ENCODE measurements at regions not wholly inside any gene's neighbourhood (a gene's known extent, or its start where the extent isn't known, plus 50 kb on each side); places are given as distances from the start of the nearest gene placed in this dataset.

- Histone ChIP-seq H3K9me3 (ENCODE audit: low read depth, low read length) (no peaks in the 10 kb centered on the region), H3K4me2 (ENCODE audit: insufficient read depth, low read length) (no peak overlapping the region), H3K4me1 (ENCODE audit: insufficient read depth, low read length) (peaks cover 12% of the 10 kb centered on the region), H2AFZ (ENCODE audit: low read length) (no peak overlapping the region), H3K27me3 (ENCODE audit: insufficient read depth, low read length) (no peaks in the 10 kb centered on the region), H3K79me2 (ENCODE audit: insufficient read depth, low read length) (no peaks in the 10 kb centered on the region), H3K27ac (ENCODE audit: low read depth, low read length) (no peak overlapping the region), H3K4me3 (ENCODE audit: insufficient read depth, low read length) (no peak overlapping the region), H4K20me1 (ENCODE audit: insufficient read depth, low read length) (no peaks in the 10 kb centered on the region), H3K36me3 (ENCODE audit: insufficient read depth, low read length) (no peaks in the 10 kb centered on the region)
- no peak for DNase-seq (ENCODE audit: insufficient read length, low spot score, missing footprints)
- TF ChIP-seq CTCF (IDR thresholded peaks at IDR 0.05; ENCODE audit: extremely low read depth, low read depth, low read length) = no peak
Observed at GRCh38 chr6:132126150-132126549, 175.0 kb upstream of the CCN2 start.

DNA sequence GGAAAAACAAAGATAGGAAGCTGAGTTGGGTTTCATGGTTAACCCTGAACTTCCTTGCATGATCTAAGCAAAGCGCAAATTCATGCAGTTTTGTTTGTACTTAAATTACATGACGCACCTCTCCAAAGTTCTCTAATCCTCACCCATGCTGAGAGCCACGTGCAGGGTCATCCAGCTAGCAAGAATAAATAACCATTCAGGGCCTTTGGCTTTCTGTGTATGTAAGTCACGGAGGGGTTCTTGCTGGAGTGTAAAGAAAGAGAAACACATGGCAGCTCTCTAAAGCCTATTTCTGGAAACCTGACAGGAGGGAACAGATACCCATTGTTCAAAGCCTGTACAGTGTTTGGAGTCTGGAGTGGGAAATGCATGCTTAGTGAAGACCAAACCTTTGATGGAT lies 171.7 kb upstream of the CCN2 start:
- no peak for TF ChIP-seq CTCF (IDR thresholded peaks at IDR 0.05; ENCODE audit: extremely low read depth, low read depth, low read length)
- Histone ChIP-seq H3K79me2 (ENCODE audit: insufficient read depth, low read length) (no peaks in the 10 kb centered on the region), H3K27ac (ENCODE audit: low read depth, low read length) (no peak overlapping the region), H3K4me1 (ENCODE audit: insufficient read depth, low read length) (no peaks in the 10 kb centered on the region), H3K4me3 (ENCODE audit: insufficient read depth, low read length) (no peak overlapping the region), H3K9me3 (ENCODE audit: low read depth, low read length) (no peaks in the 10 kb centered on the region), H2AFZ (ENCODE audit: low read length) (no peak overlapping the region), H3K36me3 (ENCODE audit: insufficient read depth, low read length) (no peaks in the 10 kb centered on the region), H3K27me3 (ENCODE audit: insufficient read depth, low read length) (no peaks in the 10 kb centered on the region), H4K20me1 (ENCODE audit: insufficient read depth, low read length) (no peaks in the 10 kb centered on the region), H3K4me2 (ENCODE audit: insufficient read depth, low read length) (no peak overlapping the region)
- DNase-seq (ENCODE audit: insufficient read length, low spot score, missing footprints) = no peak

DNA sequence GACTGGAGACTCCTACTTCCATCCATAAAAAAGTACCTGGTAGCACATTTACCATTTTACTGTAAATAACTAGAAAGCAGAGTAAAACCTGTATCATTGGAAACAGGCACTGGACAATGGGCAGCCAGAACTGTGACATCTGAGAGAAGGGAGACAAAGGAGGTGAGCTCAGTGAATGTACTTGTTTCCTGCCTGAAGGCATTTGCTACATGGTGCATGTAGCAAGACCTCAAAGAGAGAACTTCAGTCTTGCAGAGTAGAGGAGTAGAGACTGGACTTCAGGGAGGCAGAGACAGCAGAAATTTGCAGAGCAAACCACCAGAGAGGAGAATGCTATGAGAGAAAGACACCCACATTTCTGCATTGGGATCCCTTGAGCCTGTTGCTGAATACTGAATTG lies 171.0 kb upstream of the CCN2 start:
- Histone ChIP-seq H3K9me3 (ENCODE audit: low read depth, low read length) (no peaks in the 10 kb centered on the region), H3K4me2 (ENCODE audit: insufficient read depth, low read length) (no peak overlapping the region), H4K20me1 (ENCODE audit: insufficient read depth, low read length) (no peaks in the 10 kb centered on the region), H3K27ac (ENCODE audit: low read depth, low read length) (no peak overlapping the region), H3K79me2 (ENCODE audit: insufficient read depth, low read length) (no peaks in the 10 kb centered on the region), H3K27me3 (ENCODE audit: insufficient read depth, low read length) (no peaks in the 10 kb centered on the region), H3K36me3 (ENCODE audit: insufficient read depth, low read length) (no peaks in the 10 kb centered on the region), H3K4me1 (ENCODE audit: insufficient read depth, low read length) (no peaks in the 10 kb centered on the region), H3K4me3 (ENCODE audit: insufficient read depth, low read length) (no peak overlapping the region), H2AFZ (ENCODE audit: low read length) (no peak overlapping the region)
- DNase-seq (ENCODE audit: insufficient read length, low spot score, missing footprints) = no peak
- TF ChIP-seq CTCF (IDR thresholded peaks at IDR 0.05; ENCODE audit: extremely low read depth, low read depth, low read length) = no peak

DNA sequence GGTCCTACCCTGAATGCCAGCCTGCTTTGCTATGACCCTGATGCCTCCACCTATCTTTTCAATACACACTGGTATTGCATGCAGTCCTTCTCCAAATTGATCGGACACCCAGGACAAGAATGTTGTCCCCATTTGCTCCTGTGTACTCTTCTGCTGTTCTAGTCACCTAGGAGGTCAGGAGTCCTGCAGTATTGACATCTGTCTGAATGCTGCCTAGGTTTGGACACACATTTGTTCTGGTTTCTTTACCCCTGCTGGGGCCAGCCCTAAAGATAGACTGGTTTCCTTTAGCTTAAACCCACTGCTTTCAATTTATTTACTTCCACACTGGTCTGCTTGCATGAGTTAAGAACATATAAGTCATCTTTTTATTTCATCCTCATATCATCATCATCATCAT lies 167.0 kb upstream of the CCN2 start:
- Histone ChIP-seq H2AFZ (ENCODE audit: low read length) (no peak overlapping the region), H3K9me3 (ENCODE audit: low read depth, low read length) (no peaks in the 10 kb centered on the region), H3K36me3 (ENCODE audit: insufficient read depth, low read length) (no peaks in the 10 kb centered on the region), H4K20me1 (ENCODE audit: insufficient read depth, low read length) (no peaks in the 10 kb centered on the region), H3K27me3 (ENCODE audit: insufficient read depth, low read length) (no peaks in the 10 kb centered on the region), H3K27ac (ENCODE audit: low read depth, low read length) (no peak overlapping the region), H3K4me3 (ENCODE audit: insufficient read depth, low read length) (no peak overlapping the region), H3K79me2 (ENCODE audit: insufficient read depth, low read length) (no peaks in the 10 kb centered on the region), H3K4me2 (ENCODE audit: insufficient read depth, low read length) (no peak overlapping the region), H3K4me1 (ENCODE audit: insufficient read depth, low read length) (peaks cover 30% of the 10 kb centered on the region)
- DNase-seq (ENCODE audit: insufficient read length, low spot score, missing footprints) = no peak
- no peak for TF ChIP-seq CTCF (IDR thresholded peaks at IDR 0.05; ENCODE audit: extremely low read depth, low read depth, low read length)
